GM21367 (cell line): ENCODE measurements at regions not wholly inside any gene's neighbourhood (a gene's known extent, or its start where the extent isn't known, plus 50 kb on each side); places are given as distances from the start of the nearest gene placed in this dataset.
"Not testable (repeated sequence)": the region's sequence is repeated elsewhere in the genome, so short reads cannot be mapped to it uniquely, and the experiment has no call there.

Experiments
- ATAC-seq: cut with Tn5 transposase; IDR thresholded peaks from one replicate; pipeline ENCODE4 v1.9.1; 2021; ENCODE audit not compliant: unreplicated experiment

GRCh38 chr16:29330623-29331022, 75.9 kb downstream of the NPIPB11 start:
- ATAC-seq, result not testable (repeated sequence)

- not testable (repeated sequence) for ATAC-seq
Measured at GRCh38 chr16:29328528-29328927, 78.0 kb downstream of the NPIPB11 start.

- not testable (repeated sequence) for ATAC-seq
Measured at GRCh38 chr16:29327631-29328408, 78.7 kb downstream of the NPIPB11 start.

DNA sequence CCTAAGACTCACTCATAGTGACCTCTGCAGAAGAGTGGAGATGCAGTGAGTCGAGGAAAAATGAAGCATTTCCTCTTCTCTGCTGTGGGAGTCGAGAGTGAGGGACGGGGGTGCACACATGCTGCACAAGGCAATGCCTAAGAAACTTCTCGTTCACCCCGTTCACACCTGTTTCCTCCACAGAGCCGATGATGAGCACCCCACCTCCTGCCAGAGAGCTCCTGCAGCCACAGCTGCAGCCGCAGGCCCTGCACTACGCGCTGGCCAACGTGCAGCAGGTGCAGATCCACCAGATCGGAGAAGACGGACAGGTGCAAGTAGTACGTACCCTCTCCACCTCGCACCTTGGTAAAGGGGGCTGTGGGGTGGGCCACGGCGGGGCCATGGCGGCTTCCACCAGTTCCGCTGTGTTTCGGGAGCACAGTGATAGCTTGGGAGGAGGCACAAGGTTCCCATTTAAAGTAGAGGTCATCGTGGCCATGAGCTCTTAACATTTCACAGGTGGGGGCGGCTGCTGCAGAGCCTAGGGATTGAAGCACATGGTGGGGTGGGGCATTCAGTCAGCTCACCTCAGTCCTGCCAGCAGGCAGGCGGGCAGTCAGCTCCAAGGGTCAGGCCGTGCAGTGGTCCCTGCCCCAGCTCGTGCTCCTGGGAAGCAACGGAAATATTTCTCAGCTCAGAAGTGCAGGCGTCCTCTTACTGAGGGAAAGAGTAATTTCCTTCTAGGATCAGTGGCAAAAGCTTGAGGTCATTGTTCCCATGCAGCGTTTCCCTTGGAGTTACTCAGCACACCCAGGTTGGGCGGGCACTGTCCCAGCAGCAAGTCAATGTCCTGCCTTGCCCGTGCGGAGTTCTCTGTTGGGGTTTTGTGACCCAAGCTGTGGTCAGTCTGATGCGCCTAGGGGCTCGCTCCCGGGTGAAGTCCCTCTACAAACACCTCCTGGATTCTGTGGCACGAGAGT, 80.1 kb downstream of the NPIPB11 start:
- ATAC-seq, result not testable (repeated sequence)

- ATAC-seq, result not testable (repeated sequence)
Measured at GRCh38 chr16:29323725-29324124, 82.8 kb downstream of the NPIPB11 start.

DNA sequence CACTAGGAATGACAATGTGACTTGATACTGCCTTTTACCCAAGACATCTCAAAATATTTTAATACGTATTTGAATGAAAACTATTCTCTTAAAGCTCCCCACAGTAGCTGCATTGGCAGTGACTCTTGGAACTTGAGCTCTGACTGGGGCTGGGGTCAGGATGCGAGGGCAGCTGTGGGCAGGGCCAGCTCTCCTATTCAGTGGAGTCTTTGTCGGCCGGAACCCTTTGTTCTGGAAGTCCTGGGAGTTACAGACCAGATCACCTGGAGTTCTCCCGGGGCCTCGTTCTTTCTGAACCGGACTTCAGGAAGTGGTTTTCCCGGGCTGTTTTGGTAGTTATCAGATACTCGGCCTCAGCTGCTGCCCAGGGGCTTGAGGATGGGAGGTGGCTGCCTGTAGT, 84.9 kb downstream of the NPIPB11 start:
- ATAC-seq, result no peak

- no peak for ATAC-seq
Measured at GRCh38 chr16:29321000-29321393, 85.5 kb downstream of the NPIPB11 start.

DNA sequence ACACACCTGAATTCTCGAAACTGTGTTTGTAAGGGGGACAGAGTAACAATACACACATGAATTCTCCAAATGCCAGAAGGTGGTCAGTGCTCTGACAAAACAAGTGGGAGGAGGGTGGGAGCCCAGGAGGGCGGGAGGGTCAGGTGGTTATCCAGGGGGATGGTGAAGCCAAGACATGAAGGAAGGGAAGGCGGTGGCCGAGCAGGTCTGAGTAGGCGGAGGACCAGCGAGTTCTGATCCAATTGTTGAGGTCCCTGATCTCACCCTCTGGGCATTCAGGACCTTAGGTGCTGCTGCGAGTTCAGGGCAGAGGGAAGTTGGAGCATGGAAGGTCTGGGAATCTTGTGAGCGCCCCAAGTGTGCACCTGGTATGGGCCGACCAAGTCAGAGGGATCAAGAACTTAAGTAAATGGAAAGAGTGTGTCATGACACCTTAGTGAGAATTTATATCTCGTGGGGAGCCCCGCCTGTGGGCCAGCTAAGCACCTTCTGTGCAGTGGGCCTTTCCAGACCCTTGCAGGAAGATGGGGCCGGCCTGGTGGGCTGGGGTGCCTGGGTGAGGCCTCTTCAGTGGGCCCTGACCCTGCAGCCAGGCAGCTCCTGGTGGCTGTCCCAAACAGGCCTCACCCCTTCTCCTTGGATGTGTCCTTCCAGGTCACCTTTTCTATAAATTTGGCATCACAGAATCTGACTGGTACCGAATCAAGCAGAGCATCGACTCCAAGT, 86.1 kb downstream of the NPIPB11 start:
- ATAC-seq, result no peak

DNA sequence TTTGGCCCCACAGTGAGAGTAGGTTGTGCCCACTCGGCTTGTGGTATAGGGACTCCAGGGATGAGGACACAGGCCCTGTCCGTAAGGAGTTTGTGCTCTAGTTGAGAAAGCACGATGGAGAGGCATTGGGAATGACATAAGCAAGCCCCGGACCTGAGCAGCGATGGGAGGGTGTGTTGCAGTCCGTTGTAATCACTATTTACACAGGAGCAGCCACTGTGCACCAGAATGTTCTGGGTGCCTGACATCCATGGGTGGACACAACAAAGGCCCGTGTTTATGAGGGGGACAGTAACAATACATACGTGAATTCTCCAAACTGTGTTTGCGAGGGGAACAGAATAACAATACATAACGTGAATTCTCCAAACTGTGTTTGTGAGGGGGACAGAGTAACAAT, 86.8 kb downstream of the NPIPB11 start:
- no peak for ATAC-seq

DNA sequence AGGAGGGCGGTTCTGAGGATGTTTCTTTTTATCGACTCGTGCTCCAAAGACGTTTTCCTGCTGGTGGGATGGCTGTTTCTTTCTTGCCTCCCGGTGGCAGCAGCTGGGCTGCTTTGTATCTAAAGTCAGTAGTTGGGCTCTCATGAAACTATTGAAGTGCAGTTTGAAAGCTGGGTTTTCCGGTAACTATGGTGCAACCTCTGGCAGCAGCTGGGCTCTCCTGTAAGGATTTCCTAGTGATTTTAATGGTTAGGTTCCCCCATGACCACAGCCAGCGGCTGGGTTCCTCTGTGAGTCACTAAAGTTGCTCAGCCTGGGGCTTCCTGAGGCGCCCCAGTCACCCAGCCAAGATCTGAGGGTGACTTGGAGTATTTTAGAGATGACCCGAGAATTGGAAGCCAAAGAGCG, 87.9 kb downstream of the NPIPB11 start:
- not testable (repeated sequence) for ATAC-seq

DNA sequence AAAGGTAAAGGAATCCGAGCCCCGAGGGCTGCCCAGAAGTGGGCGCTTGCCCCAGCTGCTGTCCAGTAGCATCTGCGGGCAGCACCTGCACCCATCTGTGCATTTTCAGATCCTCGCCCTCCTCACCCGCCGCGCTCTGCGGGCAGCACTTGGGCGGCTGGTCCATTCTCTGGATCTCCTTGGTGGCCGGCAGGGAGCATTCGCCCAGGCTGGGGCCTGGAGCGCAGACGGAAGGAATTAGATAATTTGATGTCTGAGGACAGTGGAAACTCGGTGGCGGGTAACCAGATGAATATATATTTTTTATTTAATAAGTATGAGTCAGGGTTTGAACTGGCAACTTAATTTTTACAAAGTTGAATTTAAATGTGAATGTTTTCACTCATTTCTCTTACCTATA, 88.5 kb downstream of the NPIPB11 start:
- ATAC-seq, result no peak

- ATAC-seq, result no peak
Measured at GRCh38 chr16:29317269-29317668, 89.2 kb downstream of the NPIPB11 start.

- ATAC-seq, result no peak
Measured at GRCh38 chr16:29316761-29317183, 89.7 kb downstream of the NPIPB11 start.

- ATAC-seq, result no peak
Measured at GRCh38 chr16:29315916-29316517, 90.5 kb downstream of the NPIPB11 start.

DNA sequence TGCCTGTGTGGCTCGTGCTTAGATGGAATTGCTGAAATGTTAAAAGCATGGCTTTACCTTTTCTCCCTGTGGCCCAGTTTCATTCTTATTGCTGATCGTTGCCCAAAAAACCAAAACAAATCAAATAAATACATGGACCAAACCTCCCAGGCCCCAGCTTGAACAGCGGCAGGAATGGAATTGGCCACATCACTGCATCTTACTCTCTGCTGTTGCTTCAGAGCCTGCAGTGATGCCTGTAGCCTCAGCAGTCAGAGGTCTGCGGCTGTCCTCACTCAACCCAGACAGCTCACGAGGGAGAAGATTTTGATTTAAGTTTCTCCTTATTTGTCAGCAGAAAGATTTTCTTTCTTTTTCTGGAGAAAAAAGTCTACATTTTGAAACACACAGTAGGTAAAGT, 91.5 kb downstream of the NPIPB11 start:
- ATAC-seq, result no peak

GRCh38 chr16:29314292-29314934, 92.1 kb downstream of the NPIPB11 start:
- no peak for ATAC-seq

DNA sequence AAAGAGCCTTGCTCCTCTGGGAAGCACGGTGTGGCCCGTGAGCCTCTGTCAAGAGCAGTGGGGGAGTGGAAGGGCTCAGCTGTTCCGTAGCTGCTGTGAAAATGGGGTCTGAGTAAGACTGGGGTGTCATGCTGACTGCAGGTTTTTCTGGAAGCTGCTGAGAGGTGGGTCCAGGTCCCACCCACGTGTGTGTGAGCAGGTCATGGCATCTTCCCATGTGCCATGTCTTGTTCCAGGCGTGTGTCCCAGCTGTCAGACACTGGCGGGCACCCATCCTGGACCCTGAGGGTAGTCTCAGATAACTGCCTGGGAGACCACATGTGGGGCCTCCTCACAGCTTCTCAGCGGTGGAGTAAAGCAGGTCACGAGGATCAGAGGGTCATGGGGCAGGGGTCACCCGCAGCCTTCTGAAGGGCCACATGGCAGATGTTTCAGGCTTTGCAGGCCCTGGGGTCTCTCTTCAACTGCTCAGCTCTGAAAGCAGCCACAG, 92.9 kb downstream of the NPIPB11 start:
- no peak for ATAC-seq

GRCh38 chr16:29312835-29313558, 93.5 kb downstream of the NPIPB11 start:
- ATAC-seq, result no peak

- not testable (repeated sequence) for ATAC-seq
Measured at GRCh38 chr16:29312345-29312675, 94.2 kb downstream of the NPIPB11 start.
